Cardiac fibroblast (primary cell): ENCODE measurements at regions not wholly inside any gene's neighbourhood (a gene's known extent, or its start where the extent isn't known, plus 50 kb on each side); places are given as distances from the start of the nearest gene placed in this dataset.

Experiments
- DNase-seq, 2 donors: peaks; one replicate each; pipeline versions ENCODE4 v3.0.0 to v3.0.0-alpha.2; 2010; ENCODE audit warnings: low read depth in 2 of 2
- H3K4me3 ChIP-seq, 2 donors: replicated peaks in 1 of 2; 1 replicate in 1 of 2; 2 replicates in 1 of 2; pipeline ENCODE4 v1.5.1; 2011; ENCODE audit warnings: low read depth in 2 of 2, low read length in 2 of 2, mild to moderate bottlenecking in 2 of 2, moderate library complexity in 1 of 2
- TF ChIP-seq, protein P1 (sequence below): IDR thresholded peaks from one replicate; pipeline ENCODE4 v1.5.1; 2011; ENCODE audit warnings: low read depth, mild to moderate bottlenecking, low read length, inconsistent platforms

DNA sequence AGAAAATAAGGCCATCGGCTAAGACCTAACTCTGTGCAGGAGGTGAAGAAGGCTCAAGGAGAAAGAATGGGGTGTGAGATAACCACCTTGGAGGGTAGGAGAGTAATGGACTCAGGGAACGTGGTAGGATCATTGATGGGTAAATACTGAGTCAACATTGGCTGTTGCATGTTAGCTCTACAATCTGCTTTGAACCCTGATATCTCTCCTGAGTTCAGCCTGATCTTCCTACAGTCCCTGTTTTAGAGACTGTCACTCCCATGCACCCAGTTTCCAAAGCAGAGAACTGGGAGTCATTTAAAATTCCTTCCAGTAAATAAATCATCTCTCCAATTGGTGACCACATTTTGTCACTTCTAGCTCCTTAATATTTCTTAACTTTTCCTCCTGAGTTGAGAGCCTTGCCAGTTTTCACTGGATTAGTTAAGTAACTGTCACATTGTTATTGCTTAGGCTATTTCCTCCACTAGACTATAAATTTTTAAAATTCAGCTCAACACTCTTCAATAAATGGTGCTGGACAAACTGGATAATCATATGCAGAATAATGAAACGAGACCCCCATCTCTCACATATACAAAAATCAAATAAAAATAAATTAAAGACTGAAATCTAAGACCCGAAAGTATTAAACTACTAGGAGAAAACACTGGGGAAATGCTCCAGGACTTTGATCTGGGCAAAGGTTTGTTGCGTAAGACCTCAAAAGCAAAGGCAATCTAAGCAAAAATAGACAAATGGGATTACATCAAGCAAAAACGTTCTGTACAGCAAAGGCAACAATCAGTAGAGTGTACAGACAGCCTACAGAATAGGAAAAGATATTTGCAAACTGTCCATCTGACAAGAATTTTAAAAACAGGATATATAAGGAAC, 138.9 kb upstream of the TMEM170B start:
- no peak for DNase-seq
- no peak overlapping the region for H3K4me3 ChIP-seq
- TF ChIP-seq, protein P1, sequence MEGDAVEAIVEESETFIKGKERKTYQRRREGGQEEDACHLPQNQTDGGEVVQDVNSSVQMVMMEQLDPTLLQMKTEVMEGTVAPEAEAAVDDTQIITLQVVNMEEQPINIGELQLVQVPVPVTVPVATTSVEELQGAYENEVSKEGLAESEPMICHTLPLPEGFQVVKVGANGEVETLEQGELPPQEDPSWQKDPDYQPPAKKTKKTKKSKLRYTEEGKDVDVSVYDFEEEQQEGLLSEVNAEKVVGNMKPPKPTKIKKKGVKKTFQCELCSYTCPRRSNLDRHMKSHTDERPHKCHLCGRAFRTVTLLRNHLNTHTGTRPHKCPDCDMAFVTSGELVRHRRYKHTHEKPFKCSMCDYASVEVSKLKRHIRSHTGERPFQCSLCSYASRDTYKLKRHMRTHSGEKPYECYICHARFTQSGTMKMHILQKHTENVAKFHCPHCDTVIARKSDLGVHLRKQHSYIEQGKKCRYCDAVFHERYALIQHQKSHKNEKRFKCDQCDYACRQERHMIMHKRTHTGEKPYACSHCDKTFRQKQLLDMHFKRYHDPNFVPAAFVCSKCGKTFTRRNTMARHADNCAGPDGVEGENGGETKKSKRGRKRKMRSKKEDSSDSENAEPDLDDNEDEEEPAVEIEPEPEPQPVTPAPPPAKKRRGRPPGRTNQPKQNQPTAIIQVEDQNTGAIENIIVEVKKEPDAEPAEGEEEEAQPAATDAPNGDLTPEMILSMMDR: no peak

DNA sequence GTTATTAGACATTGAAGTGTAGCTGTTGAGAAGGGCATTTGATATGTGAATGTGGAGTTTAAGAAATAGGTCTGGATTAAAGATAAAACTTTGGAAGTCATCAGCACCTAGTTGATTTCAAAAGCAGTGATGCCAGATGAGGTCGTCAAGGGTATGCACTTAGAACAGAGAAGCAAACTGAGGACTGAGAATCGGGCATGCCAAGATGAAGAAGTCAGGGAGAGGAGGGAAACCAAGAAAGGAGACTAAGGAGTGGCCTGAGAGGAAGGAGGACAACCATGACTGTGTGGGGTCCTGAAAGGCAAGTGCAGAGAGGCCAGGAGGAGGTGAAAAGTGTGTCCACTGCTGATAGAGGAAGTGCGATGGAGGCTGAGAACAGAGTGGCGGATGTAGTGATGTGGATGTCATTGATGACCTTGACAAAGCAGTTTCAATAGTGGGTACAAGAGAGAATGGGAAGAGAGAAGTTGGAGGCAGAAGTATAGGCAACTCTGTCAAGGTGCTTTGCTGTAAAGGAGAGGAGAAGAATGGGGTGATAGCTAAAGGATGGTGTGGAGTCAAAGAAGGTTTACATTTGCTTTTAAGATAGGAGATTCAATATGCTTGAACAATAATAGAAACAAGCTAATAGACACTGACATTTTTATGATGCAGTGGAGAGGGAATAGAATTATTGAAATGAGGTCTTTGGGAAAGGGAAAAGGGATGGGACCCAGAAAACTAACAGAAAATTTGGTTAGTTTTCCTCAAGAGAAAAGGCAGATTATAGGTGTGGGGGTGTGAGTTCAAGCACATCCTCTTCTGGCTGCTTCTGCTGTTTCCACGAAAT, 139.7 kb upstream of the TMEM170B start:
- TF ChIP-seq, protein P1: no peak
- DNase-seq: no peak
- no peak overlapping the region for H3K4me3 ChIP-seq

DNA sequence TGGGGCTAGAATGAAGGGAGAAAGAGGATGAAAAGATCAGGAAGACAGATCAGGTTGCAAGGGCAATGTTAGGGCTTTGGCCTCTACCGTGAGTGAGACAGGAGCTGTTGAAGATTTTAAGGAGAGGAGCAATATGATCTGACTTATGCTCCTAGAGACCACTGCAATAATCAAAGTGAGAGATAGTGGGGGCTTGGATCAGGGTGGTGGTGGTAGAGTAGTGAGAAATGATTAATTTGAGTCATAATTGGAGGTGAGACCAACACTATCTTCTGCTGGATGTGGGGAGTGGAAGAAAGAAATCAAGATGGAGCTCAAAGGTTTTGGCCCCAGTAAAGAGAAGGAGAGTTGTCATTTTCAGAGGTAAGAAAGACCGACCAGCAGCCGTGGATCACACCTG, 140.7 kb upstream of the TMEM170B start:
- no peak for DNase-seq
- H3K4me3 ChIP-seq: no peak overlapping the region
- TF ChIP-seq, protein P1: no peak

DNA sequence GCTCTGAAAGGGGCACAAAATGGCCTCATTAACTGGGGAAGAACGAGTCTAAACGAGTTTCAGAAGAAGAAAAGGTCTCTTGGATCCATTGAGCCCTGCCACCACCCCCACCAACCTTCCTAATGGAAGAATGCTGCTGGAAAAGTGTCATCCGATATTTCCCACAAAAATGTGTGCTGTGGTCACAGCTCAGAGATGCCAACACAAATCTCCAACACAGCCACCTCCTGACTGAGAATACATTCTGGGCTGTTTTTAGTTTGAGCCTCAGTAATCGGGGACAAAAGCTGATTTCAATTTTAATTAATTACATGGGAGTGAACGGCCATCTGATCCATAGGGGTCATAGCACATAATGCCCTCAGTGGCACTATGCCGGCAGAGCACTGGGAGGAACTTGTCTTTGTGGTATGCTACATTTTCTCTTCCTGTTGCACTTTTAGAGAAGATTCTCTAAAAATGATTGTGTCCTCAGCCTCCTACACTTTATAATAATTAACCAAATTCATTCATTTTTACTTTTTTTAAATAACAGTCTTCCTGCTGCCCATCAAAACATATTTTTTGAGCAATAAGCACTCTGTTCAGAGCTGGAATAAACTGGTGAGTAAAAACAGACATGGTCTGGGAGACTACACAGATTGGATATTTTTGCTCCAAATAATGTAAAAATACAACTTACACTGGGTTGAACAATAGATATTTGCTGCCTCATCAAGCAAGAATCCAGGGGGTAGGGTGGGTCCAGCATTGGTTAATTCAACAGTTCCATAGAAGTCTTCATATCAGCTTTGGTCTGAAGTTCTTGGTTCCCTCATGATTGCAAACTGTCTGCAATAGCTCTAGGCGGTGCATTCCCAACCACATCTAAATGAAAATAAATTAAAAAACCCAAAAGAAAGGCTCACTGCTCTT, 143.6 kb upstream of the TMEM170B start:
- TF ChIP-seq, protein P1: no peak
- peak in 1 of 2 donors; percentile 48 for DNase-seq
- H3K4me3 ChIP-seq: no peak overlapping the region

DNA sequence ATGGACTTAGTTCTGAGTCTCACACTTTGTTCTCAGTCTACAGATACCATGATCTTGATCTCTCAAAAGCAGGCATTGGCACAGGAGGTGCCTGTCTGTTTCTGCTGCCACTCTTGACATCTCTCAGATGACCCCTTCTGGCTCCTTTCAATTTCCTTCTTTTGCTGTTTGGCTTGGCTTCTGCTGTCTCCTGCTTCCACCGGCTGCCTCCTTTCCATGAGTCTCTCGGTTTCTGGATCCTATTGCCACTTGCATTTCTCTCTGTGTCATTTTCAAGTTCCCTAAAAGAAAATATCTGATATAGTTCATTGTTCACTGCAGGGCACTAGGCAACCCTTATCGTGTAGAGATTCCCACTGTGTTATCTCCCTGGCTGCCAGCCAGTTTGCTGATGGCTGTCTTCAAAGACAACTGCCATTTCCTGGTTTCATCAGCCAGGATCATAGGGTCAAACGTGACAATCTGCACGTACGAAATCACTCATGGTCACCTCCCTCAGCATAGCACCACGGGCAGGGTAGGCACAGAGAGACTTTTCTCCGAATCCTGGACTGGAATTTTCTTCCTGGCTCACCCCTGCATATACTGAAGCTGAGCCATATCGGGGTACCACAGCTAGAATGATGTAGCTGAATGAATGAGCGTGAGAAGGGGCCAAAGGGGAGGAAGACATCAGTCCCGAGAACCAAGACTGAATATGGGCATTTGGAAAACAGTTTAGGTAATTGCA, 144.6 kb upstream of the TMEM170B start:
- TF ChIP-seq, protein P1: no peak
- no peak overlapping the region for H3K4me3 ChIP-seq
- peak in 1 of 2 donors; percentile 6 for DNase-seq
